ENCODE measurements at regions not wholly inside any gene's neighbourhood (a gene's known extent, or its start where the extent isn't known, plus 50 kb on each side); places are given as distances from the start of the nearest gene placed in this dataset.

DNA sequence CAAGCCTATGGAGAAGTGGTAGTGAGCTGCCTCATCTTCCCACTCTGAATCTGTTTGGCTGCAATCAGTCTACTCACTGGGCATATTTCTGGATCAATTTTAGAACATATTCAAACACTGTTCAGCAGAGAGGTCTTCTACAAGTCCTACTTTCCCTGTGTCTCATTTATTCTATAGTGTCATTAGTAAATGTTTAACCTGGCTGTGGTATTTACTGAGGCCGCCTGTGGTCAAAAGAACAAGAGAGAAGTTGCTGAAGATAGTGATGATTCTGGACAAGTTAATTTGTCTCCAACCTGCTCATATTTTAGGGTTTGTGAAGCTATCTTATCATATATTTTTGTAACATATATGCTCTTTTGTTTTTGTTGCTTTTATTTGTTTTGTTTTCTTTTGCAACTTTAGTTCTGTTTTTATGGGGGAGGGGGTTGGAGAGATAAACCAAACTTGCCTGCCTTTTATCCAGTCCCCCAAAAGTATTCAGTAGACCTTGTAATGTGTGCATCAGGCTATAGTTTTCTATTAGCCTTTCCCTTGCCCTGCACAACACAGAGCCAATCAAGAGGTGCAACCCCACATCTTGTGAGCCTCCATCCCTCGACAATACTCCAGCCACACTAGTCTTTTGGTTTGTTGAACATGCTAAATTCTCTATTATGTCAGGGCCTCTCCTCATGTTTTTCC is 362.8 kb upstream of the MBL2 start:
- H3K4me3 ChIP-seq (ENCODE audit: low read depth, low read length), result no peak overlapping the region
- TF ChIP-seq, protein P1, sequence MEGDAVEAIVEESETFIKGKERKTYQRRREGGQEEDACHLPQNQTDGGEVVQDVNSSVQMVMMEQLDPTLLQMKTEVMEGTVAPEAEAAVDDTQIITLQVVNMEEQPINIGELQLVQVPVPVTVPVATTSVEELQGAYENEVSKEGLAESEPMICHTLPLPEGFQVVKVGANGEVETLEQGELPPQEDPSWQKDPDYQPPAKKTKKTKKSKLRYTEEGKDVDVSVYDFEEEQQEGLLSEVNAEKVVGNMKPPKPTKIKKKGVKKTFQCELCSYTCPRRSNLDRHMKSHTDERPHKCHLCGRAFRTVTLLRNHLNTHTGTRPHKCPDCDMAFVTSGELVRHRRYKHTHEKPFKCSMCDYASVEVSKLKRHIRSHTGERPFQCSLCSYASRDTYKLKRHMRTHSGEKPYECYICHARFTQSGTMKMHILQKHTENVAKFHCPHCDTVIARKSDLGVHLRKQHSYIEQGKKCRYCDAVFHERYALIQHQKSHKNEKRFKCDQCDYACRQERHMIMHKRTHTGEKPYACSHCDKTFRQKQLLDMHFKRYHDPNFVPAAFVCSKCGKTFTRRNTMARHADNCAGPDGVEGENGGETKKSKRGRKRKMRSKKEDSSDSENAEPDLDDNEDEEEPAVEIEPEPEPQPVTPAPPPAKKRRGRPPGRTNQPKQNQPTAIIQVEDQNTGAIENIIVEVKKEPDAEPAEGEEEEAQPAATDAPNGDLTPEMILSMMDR (IDR thresholded peaks at IDR 0.05; ENCODE audit: low read depth, low read length), result no peak

DNA sequence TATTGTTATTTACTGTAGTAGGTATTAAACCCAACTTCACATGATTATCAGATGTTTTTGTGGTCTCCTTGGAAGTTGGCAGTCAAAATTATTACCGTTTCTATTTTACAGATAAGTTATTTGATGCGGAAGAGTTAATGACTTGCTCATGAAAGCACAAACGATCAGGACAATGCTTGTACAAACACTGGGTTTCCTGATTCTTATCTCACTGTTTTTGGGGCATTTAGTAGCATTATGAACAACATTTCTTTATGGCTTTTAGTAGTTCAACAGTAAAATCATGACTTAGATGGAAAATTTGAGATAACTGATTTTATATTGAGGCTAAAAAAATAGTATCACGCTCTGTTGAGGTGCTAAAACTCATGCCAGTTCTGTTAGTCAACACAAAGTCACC is 361.5 kb upstream of the MBL2 start:
- no peak overlapping the region for H3K4me3 ChIP-seq (ENCODE audit: low read depth, low read length)
- TF ChIP-seq, protein P1 (IDR thresholded peaks at IDR 0.05; ENCODE audit: low read depth, low read length), result no peak

DNA sequence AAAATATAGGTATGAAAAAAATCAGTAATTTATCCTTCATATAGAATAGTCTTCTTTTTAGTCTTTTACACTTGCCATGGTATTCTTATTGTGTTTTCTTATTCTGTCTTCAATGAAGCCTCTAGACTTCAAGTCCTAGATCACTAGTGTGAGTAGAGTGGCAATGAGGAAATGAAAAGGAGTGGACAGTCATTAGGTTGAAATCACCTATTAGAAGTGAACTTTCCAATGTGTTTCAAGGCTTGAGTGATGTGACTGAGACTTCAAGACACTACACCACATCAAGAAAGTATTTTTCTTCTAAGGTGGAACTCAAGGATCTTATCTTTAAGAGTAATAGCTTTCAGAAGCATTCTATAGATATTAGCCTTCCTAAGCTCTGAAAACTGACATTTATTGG is 357.8 kb upstream of the MBL2 start:
- no peak overlapping the region for H3K4me3 ChIP-seq (ENCODE audit: low read depth, low read length)
- TF ChIP-seq, protein P1 (IDR thresholded peaks at IDR 0.05; ENCODE audit: low read depth, low read length), result no peak

DNA sequence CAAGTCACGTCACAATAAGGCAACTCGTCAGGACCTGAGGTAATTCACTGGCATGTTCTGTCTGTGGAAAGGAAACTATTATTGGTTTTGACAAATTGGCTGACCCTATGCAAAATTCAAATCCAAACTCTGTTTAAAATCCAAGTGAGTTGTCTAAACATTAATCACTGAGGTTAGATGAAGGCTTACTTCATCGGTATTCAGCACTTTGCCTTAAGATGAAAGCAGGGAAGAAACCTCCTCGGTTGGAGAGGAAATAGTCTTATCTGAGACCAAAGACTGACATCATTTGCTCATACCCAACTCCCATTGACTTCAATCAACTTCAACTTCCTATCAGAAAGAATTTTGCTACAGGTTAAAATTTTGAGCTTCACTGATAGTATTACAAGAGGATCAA is 355.1 kb upstream of the MBL2 start:
- H3K4me3 ChIP-seq (ENCODE audit: low read depth, low read length), result no peak overlapping the region
- TF ChIP-seq, protein P1 (IDR thresholded peaks at IDR 0.05; ENCODE audit: low read depth, low read length), result no peak

DNA sequence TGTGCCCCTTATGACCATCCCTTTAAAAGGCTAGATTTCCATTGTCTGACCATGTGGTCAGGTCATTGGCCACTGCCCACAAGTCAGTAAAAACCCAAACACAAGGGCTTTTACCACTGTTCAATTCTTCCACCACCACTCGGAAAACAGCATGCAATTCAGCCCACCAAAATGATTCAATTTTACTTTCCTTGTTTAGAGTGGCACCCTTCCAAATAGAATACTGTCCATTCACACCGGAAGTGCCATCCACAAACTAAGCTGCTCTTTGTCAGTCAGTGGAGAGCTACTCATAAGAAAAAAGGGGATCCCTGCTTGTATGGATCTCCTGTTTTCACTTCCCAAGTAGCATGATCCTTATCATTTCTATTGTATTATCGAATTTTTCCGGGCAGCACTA is 350.7 kb upstream of the MBL2 start:
- no peak overlapping the region for H3K4me3 ChIP-seq (ENCODE audit: low read depth, low read length)
- TF ChIP-seq, protein P1 (IDR thresholded peaks at IDR 0.05; ENCODE audit: low read depth, low read length), result no peak

DNA sequence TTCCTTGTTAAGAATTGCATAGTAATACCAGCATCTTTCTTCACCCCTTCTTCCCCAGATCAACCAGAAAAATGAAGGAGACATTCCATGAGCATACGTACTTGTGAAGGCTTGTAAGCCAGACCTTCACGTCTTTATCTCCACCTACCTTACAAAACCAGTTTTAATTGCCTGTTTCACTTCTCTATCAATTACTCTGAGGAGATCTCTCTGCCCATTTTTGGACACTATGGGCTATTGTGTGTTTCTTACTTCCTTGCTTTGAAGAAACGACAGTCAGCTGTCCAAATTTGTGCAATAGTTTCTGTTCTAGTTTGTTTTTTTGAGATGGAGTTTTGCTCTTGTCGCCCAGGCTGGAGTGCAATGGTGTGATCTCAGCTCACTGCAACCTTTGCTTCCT is 349.7 kb upstream of the MBL2 start:
- TF ChIP-seq, protein P1 (IDR thresholded peaks at IDR 0.05; ENCODE audit: low read depth, low read length), result no peak
- no peak overlapping the region for H3K4me3 ChIP-seq (ENCODE audit: low read depth, low read length)

DNA sequence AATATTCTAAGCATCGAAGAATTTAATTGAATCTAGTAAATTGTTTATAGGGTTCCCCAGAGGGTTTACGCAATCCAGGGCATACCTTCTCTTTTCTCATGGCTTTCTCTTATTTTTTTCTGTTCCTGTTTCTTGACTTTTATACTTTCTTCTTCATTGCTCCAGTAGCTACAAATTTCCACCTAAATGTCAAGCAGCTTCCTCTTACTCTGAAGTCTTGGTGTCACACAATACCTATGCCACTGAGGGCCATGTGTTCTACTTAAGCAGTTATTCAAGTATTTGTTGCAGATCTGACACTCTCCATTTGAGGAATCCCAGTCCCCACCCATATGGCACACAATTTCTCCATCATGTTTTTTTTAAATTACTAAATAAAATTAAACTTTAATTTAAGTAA is 343.1 kb upstream of the MBL2 start:
- no peak overlapping the region for H3K4me3 ChIP-seq (ENCODE audit: low read depth, low read length)
- TF ChIP-seq, protein P1 (IDR thresholded peaks at IDR 0.05; ENCODE audit: low read depth, low read length), result no peak
